GM19372 (cell line): ENCODE measurements at regions not wholly inside any gene's neighbourhood (a gene's known extent, or its start where the extent isn't known, plus 50 kb on each side); places are given as distances from the start of the nearest gene placed in this dataset.
"Not testable (repeated sequence)": the region's sequence is repeated elsewhere in the genome, so short reads cannot be mapped to it uniquely, and the experiment has no call there.

ENCODE experiments used
- ATAC-seq: cut with Tn5 transposase; IDR thresholded peaks from one replicate; pipeline ENCODE4 v1.9.1; 2021; ENCODE audit warnings: mild to moderate bottlenecking, low read depth, moderate library complexity; ENCODE audit not compliant: unreplicated experiment

DNA sequence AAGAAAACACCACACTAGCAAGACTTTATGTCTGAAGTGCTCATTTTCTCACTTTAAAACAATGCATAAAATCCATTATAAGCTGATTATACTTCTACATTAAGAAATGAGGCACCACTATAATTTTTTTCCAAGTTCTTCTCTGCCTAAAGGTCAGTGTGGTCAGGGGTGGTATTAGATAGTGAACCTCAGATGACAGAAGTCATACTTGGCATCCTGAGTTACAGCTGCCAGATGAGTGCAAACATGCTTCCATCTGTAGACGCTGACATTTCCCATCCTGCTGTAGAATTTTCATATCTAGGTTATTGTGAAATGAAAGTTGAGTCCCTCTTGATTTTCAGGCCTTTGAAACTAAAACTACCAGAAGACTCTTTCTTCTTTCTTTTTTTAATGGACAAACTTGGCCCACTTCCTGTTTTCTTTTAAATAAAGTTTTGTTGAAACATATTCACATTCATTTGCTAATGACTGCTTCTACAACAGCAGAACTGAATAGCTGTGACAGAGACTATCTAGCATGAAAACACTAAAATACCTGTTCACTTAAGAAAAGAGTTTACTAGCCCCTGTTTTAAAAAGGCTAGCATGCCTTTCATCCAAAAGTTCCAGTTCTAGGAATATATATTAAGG, 900.8 kb downstream of the XPNPEP1 start:
- no peak for ATAC-seq

DNA sequence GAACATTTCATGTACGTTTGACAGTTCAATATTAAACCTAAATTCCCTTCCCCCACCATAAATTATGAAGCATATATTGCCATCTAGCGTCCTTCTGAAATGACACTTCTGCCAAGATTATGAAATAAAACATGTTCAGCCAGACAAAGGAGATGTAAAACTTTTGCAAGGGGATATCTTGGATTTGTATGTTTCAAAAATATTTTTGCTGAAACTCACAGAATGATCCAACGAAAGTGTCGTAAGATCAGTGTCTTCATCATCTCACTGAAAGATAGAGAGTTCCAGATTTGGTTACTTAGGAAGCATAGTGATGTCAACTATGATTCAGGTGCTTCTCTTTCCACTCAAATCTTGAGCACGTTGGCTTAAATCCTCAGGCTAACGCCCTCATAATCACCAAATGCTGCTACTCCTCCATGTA, 904.3 kb downstream of the XPNPEP1 start:
- no peak for ATAC-seq

DNA sequence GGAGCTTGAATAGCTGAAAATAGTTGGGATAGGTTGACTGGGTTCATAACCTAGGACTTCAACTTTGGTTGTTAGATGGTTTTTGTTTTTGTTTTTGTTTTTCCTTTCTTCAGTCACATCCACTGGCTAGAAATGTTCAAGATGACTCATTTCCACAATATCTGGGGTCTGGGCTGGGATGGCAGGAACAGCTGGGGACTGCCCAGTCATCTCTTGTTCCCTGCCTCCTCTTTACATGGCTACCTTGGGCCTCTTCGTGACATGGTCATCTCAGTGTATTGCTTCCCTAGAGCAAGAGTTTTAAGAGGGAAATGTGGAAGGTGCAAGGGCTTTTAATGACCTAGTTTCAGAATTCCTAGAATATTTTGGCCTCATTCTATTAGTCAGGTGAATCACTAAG, 915.8 kb downstream of the XPNPEP1 start:
- no peak for ATAC-seq

DNA sequence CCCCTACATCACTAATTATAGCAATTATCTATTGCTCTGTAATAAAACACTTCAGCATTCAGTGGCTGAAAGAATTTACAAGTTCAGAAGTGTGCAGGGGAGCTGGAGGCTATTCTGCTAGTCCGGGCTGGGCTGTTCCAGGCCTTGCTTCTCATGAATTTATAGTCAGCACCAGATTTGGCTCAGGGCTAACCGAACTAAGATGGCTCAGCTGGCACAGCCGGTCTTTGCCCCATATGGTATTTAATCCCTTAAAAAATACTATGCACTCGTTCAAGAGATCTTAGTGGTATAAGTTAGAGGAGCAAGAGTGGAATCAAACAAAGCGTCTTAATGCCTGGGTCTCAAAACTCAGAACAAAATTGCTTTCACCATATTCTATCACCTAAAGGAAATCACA, 932.9 kb downstream of the XPNPEP1 start:
- no peak for ATAC-seq

DNA sequence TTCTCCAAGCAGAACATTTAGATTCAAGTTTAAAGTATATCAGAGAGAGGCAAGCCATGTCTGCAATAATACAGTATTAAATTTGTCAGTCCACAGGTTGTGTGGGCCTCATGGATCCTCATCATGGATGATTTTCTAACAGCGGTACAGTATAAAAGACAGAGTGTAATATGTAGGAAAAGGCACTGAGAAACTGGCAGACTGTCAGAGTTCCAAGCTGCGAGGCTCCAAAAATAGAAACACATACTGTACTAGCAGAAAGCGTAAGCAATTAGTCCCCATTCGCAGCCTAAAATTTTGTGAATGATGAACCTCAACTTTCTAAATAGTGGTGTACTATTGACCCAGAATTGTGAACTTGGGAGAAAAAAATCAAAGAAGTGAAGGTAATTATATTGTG, 933.3 kb downstream of the XPNPEP1 start:
- no peak for ATAC-seq

DNA sequence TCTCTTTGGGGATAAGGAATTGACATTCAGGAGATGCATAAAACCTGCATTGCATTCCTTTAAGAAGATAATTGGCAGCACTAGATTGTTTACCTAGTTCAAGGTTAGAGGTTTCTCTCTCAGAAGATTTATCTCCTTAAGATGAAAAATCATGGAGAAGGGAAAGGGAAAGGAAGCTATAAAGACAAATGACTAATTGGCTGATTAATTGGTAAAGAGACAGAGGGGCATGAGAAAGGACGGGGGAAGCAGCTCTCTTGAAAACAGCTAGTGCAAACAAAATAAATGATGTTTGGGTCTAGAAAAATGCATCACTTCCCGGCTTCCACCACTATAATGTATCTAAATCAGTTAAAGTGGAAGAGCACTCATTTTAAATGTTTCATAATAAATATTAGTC, 941.2 kb downstream of the XPNPEP1 start:
- ATAC-seq = no peak

DNA sequence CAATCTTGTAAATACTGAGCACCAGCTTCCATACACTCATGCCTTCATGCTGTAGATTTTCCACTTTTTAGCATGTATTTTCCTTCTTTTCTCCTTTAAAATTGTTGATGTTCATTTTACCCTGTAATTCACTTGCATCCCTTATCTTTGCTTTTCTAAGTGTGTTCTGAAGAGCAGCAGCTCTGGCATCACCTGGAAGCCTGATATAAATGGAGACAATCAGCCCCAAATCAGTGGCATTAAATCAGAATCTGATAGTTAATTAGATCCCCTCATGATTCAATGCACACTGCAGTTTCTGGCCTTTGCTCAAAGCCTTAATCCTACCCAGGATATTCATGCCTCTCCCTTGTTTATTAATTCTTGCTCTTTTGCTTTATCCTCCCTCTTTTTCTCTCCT, 942.4 kb downstream of the XPNPEP1 start:
- no peak for ATAC-seq

DNA sequence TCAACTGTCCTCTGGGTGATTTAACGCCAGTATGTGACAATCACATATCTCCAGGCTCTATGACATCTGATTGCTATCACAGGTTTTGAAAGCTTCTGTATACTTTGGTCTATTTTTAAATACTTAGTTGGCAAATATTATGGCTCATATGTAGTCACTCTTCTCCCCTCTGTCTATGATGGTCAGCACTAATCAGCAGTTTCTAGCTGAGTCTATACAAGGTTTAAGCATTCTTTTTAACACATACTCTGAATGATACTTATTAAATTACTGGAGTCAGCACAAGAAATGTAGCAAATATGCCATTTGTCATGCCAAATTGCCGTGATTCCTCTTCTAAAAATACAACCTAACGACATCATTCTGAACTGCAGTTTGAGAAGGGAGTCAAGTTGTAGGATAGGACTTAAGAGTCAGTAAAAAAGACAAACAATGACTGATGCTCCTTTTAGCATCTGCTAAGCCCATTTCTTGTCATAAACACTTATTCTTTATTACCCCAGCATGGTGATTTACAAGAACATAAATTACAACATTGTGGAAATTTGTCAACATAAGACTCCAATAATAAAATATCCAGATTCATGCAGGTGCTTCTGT, 947.8 kb downstream of the XPNPEP1 start:
- ATAC-seq = no peak

DNA sequence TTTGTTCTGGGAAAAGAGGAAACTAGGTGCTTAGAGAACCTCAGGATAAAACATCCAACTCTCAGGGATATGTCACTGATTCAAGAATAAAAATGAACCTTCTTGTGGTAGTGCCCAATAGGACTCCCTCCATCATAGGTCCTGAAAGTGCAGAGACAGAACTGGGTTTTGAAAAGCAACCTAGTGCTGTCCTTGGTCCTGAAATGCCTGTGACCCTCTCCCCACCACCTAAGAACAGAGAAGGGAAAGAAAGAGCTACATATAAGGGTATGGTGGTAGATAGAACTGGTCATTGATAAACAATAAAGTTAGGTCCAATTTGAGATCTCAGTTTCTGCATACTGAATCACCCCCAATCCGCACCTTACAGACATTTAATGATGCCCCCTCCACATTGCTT, 953.3 kb downstream of the XPNPEP1 start:
- no peak for ATAC-seq

DNA sequence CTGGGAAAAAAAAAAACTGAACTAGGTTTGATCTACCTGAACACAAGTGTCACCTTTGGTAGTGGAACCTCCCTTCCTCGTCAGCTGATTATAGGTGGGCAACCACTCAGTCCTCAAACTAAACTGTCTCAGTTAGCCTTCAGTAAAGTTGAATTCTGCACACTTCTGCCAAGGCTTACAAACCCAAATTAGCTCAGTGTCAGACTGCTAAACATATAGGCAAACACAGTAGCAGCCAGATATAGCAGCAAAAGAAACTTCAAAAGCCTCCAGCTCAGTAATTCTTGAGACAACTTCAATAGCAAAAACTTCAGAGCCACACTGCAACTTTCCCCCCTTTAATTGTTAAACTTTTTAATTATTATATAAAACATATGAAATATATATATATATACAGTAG, 956.9 kb downstream of the XPNPEP1 start:
- ATAC-seq = no peak

DNA sequence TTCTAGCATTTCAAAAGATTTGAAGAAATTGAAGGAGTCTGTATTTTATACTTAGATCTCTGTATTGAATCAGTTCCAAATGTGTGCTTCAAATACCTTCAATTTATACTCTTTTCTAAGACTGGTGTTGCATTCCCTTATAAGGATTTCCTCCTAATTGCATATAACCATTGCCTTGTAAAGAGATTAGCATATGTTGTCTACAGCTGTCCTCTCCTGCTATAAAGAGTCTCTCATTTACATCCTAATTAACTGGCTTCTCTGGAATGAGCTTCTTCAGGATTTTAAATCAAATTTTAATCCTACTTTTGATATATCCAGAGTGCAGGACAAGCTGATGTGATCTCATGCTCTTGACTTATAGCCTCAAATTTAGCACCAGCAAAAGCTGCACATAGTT, 957.3 kb downstream of the XPNPEP1 start:
- no peak for ATAC-seq

DNA sequence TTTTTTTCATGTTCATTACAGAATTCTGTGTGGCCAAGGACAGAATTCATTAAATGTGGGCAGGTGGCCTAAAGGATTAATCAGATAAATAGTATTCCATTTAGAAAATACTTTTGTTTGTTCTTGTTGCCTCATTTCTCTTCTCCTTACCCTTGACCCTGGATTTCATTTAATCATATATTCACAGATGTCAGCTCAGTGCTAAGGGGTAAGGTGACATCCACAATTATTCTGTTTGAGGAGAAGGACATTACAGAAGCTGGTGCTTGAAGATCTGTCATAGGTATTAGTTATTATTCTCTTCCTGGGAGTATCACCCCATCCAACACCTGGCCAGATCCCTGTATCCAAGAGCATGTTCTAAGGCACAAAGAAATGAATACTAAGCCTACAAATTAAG, 961.1 kb downstream of the XPNPEP1 start:
- ATAC-seq = no peak

DNA sequence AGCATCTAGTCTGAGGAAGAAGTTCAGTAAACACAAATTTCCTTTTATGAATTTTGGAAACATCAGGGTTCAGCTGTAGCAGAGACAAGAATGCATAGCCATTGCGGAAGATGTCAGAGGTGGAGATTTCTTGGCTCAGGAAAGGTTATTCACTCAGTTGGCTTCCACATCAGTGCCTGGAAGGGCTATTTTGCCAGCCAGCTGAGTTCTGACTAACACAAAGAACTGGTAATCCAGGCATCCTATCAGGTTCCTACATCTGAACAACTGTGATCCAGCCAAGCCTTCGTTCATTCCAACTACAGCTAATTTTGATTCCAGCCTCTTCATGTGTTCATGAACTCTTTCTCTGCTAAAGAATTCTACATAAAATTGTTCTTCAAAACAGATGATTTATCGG, 965.6 kb downstream of the XPNPEP1 start:
- ATAC-seq = no peak

DNA sequence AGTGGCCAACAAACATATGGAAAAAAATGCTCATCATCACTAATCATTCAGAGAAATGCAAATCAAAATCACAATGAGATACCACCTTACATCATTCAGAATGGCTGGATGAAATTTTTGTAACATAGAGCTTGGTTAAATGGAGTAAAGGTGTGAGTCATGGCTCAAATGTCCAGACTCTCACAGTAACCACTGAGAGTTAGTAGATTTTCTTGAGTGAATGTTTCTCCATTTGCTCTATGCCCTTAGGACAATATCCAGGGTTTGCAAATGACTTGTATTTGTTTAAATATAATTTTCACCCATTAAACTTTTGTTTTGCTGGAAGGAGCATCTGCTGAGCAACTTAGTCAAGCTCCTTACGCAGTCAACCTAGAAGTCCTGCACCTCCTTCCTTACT, 967.2 kb downstream of the XPNPEP1 start:
- no peak for ATAC-seq

DNA sequence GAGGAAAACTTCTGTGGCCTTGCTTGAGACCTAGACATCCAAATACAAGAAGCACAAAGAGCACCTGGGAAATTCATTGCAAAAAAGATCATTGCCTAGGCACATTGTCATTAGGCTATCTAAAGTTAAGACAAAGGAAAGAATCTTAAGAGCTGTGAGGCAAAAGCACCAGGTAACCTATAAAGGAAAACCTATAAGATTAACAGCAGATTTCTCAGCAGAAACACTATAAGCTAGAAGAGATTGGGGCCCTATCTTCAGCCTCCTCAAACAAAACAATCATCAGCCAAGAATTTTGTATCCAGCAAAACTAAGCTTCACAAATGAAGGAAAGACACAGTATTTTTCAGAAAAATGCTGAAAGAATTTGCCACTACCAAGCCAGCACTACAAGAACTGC, 1003.3 kb downstream of the XPNPEP1 start:
- not testable (repeated sequence) for ATAC-seq

DNA sequence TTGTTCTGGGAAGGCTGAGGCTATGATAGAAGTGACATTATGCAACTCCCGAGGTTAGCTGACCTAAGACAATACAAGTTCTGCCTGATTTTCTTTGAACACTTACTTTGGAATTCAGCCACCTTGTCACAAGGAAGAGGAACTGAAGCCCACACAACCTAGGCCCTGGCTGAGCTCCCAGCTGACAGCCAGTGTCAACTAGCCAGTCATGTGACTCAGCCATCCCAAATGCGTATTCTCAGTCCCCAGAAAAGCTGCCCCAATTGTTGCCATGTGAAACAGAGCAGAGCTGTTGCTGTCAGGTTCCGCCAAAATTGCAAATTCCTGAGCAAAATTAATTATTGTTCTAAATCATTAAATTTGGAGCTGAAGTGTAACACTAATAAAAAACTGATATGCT, 1010.0 kb downstream of the XPNPEP1 start:
- no peak for ATAC-seq

DNA sequence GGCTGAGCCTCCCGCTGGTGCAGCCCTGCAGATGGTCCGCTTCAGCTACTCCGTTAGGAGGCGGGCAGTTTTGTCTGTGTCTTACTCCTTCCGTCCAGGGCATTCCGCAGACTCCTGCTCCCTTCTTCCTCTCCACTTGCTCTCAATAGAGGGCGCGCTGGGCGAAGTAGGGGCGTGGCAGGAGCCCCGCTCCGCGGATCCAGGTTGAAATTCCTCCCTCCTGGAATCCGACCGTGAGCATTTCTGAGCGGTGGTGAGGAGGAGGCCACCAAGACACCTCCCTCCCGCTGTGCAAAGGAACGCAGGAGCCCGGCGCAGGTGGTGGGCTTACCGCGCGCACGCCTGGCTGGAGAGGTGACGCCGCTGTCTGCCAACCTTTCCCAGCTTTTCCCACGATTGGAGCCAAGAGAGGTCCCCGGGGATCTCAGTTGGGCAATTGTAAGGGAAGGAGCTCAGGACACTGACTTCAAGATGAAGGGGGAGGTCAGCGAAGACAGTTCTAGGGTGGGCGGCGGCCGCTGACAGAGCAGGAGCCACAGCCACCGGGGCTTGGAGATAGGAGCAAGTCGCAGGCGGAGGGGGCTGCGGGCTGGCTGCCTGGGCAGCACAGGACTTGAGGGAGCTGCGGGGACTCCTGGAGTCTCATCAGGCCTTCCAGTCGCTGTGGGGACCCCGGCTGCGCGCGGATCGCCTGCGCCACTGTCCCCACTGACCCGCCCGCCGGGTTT, 1011.3 kb downstream of the XPNPEP1 start:
- ATAC-seq = no peak

DNA sequence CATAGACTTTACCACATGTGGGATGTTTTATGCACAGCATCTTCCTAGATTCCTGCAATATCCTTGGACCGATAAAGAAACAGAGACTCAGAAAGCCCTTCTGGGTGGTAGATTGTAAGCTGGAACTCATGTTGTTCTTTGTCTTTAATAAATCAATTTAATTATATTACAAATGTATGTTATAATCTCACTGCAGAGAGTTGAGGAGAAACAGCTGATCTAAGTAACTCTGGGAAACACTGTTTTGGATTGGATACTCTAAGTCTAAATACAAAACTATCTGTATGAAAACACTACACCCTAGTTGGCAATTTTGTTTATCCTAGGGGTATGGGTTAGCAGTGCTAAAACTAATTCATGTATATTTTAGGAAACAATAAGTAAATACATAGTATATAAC, 1015.2 kb downstream of the XPNPEP1 start:
- ATAC-seq = no peak

DNA sequence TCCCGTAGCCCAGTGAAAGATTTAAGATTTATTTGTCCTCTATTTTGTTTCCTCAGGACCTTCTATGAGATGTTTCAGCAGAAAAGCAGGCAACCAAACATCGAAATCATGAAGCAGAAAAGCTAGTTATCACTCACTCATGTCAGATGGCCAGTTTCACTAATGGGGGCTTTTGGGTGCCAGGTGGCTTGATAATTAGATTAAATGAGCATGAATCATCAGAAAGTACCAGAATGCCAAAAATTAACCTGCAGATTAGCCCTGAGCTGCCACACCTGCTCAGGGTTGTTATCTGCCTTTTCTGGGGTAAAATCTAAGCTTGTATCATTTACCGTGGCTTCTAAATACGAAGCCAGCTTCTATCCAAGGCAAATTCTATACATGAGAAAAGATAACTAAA, 1017.5 kb downstream of the XPNPEP1 start:
- ATAC-seq = no peak

DNA sequence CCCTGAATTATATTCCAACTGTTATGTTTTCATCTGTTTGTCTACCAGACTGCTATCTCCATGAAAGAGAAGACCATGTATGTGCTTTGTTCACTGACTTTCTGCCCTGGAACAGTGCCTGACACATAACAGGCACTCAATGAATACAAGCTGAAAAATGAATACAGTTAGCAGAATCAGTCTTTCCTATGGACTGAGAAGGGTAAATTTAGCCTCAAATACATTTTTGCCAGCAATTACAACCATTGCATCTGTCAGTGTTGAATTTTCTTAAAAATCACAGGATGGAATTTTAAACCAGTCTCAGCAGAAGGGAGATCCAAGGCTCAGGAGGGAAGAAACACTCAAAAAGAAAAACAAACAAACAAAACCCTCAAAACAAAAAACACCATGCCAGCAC, 1018.1 kb downstream of the XPNPEP1 start:
- no peak for ATAC-seq

DNA sequence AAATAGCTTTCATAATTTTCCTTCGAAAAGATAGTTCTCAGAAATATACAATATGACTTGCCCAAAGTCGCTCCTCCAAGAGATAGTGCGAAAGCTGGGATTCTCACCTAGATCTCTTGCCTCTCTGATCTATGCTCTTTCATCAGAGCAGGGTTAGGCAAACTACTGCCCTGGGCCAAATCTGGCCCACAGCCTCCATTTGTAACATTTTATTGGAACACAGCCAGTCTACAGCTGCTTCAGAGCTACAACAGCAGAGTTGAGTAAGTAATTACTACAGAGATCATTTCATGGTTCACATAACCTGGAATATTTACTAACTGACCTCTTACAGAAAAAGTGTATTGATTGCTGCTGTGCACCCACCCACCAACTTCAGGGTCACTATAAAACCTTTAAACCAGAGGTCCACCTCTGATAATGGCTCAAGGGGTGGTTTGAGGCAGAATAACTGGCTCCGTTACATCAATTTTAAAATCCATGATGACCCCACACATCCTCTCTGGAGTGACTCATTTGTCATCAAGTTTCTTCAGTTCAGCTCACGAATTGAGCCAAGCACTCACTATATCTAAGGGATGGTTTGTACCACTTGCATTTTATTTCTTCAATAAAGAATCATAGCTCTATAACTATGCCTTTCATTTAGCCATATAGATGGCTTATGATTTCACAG, 1019.0 kb downstream of the XPNPEP1 start:
- no peak for ATAC-seq
